Skin epidermis (tissue), 12 donors: ENCODE measurements at regions not wholly inside any gene's neighbourhood (a gene's known extent, or its start where the extent isn't known, plus 50 kb on each side); places are given as distances from the start of the nearest gene placed in this dataset.

Experiments
- H3K27ac ChIP-seq, 21 experiments: fragments of 200-600 bp; sonication (generic) in 11 of 21; one replicate each; pipeline ENCODE4 v1.5.0; 2020; ENCODE audit warnings: mild to moderate bottlenecking in 3 of 21, inconsistent platforms in 2 of 21, moderate library complexity in 2 of 21
- H3K4me3 ChIP-seq, 7 experiments: fragments of 200-600 bp; sonication (generic) in 2 of 7; one replicate each; pipeline ENCODE4 v1.5.0; 2020; ENCODE audit warnings: inconsistent platforms in 2 of 7, mild to moderate bottlenecking in 2 of 7, moderate library complexity in 1 of 7

- no peak overlapping the region for H3K27ac ChIP-seq
- no peak overlapping the region for H3K4me3 ChIP-seq
These were observed 151.1 kb downstream of the IRF8 start for GRCh38 chr16:86050111-86050510.

GRCh38 chr16:86050591-86051367 is 151.8 kb downstream of the IRF8 start:
- Histone ChIP-seq H3K27ac (no peak overlapping the region), H3K4me3 (no peak overlapping the region)

- no peak overlapping the region for H3K27ac ChIP-seq
- no peak overlapping the region for H3K4me3 ChIP-seq
These were observed 152.6 kb downstream of the IRF8 start for GRCh38 chr16:86051368-86052114.

GRCh38 chr16:86052115-86052670 is 153.2 kb downstream of the IRF8 start:
- H3K27ac ChIP-seq, result no peak overlapping the region
- H3K4me3 ChIP-seq, result no peak overlapping the region

- Histone ChIP-seq H3K4me3 (no peak overlapping the region), H3K27ac (no peak overlapping the region)
These were observed 154.0 kb downstream of the IRF8 start for GRCh38 chr16:86052926-86053325.

GRCh38 chr16:86059253-86060171 is 160.6 kb downstream of the IRF8 start:
- Histone ChIP-seq H3K27ac (peak overlapping the region in 1 of 21 experiments; percentile 36), H3K4me3 (no peak overlapping the region)

- peak overlapping the region in 1 of 21 experiments; percentile 24 for H3K27ac ChIP-seq
- no peak overlapping the region for H3K4me3 ChIP-seq
These were observed 161.7 kb downstream of the IRF8 start for GRCh38 chr16:86060381-86061317.

GRCh38 chr16:86061318-86061695 is 162.3 kb downstream of the IRF8 start:
- H3K4me3 ChIP-seq, result no peak overlapping the region

GRCh38 chr16:86061721-86062120 is 162.8 kb downstream of the IRF8 start:
- Histone ChIP-seq H3K4me3 (no peak overlapping the region), H3K27ac (no peak overlapping the region)

More at GRCh38 chr16:86061318-86061695, 162.3 kb downstream of the IRF8 start:
- H3K27ac ChIP-seq, result no peak overlapping the region

GRCh38 chr16:86062271-86062965 is 163.5 kb downstream of the IRF8 start:
- Histone ChIP-seq H3K4me3 (no peak overlapping the region), H3K27ac (no peak overlapping the region)

GRCh38 chr16:86063760-86064405 is 164.9 kb downstream of the IRF8 start:
- H3K4me3 ChIP-seq, result no peak overlapping the region
- H3K27ac ChIP-seq, result no peak overlapping the region

GRCh38 chr16:86064431-86065250 is 165.7 kb downstream of the IRF8 start:
- no peak overlapping the region for H3K27ac ChIP-seq

GRCh38 chr16:86065711-86066110 is 166.7 kb downstream of the IRF8 start:
- no peak overlapping the region for H3K4me3 ChIP-seq
- no peak overlapping the region for H3K27ac ChIP-seq

More at GRCh38 chr16:86064431-86065250, 165.7 kb downstream of the IRF8 start:
- H3K4me3 ChIP-seq, result no peak overlapping the region

GRCh38 chr16:86066811-86067210 is 167.8 kb downstream of the IRF8 start:
- no peak overlapping the region for H3K4me3 ChIP-seq
- no peak overlapping the region for H3K27ac ChIP-seq

GRCh38 chr16:86067516-86067915 is 168.6 kb downstream of the IRF8 start:
- H3K27ac ChIP-seq, result no peak overlapping the region
- H3K4me3 ChIP-seq, result no peak overlapping the region

- Histone ChIP-seq H3K27ac (no peak overlapping the region), H3K4me3 (no peak overlapping the region)
These were observed 169.0 kb downstream of the IRF8 start for GRCh38 chr16:86067936-86068335.

- no peak overlapping the region for H3K27ac ChIP-seq
- H3K4me3 ChIP-seq, result no peak overlapping the region
These were observed 169.8 kb downstream of the IRF8 start for GRCh38 chr16:86068722-86069121.
